HG03575 (cell line): ENCODE measurements at regions not wholly inside any gene's neighbourhood (a gene's known extent, or its start where the extent isn't known, plus 50 kb on each side); places are given as distances from the start of the nearest gene placed in this dataset.

Experiments
- ATAC-seq: cut with Tn5 transposase; IDR thresholded peaks from one replicate; pipeline ENCODE4 v1.9.1; 2021; ENCODE audit not compliant: unreplicated experiment, insufficient number of reproducible peaks, low FRiP score; ENCODE audit errors: extremely low read depth

GRCh38 chr6:127641905-127642304 lies 64.9 kb downstream of the C6orf58 start:
- peak; percentile 60 for ATAC-seq
